H4 (cell line): ENCODE measurements at regions not wholly inside any gene's neighbourhood (a gene's known extent, or its start where the extent isn't known, plus 50 kb on each side); places are given as distances from the start of the nearest gene placed in this dataset.
"Not testable (repeated sequence)": the region's sequence is repeated elsewhere in the genome, so short reads cannot be mapped to it uniquely, and the experiment has no call there.

ENCODE experiments used
- DNase-seq: peaks from one replicate; pipeline ENCODE4 v3.0.0-alpha.2; 2015; ENCODE audit warnings: low spot score

DNA sequence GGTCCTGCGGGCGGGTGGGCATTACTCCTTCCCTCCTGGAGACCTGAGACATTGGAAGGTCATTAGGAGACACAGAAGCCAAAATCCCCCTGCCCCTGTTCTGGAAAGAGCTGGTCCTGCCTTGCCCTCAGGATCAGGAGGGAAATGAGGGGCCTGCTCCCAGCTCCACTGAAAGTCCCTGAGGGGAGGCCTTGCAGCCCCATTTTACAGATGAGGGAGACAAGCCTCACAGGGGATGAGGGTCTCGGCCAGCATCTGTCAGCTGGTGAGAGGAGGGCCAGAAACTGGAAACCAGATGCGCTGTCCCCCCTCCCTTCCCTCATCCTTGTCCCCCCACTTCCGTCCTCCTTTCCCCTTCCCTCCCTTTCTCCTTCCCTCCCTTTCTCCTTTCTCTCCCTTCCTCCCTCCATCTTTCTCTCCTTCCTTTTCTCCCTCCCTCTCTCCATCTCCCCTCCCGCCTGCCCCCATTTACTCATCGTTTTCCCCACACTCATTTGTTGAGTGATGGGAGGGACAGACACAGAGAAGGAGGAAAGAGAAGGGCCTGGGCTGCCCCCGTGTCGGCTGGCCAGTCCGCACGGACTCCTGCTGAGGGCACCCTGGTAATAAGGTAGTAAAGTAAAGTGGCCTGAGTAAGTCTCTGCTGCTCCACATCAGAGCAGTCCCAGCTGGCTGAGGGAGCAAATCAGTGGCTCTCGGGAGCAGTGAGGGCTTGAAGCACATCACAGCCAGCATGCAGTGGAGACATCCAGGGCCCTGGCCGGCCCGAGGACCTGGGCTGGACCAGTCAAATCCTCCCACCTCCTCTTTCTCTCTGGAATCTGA is 112.4 kb upstream of the ALDH1A3 start:
- DNase-seq = no peak

DNA sequence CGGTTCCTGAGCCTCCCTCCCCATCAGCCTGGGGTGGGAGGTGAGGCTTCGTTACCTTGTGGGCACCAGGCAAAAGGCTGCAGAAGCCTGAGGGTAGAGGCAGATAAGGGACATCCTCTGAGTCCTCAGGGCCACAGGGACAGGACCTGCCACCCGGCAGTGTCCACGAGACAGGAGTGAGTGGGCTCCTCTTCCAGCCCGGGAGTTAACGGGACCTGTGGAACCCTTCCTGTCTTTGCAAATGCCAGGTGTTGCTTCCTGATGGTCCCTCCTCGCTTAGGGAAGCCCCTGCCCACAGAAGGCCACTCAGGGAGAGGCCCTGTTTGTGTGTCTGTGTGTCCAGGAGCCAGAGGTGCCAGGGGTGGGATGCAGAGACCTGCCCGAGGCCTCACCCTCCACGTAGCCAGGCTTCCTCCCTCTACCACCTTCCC is 111.1 kb upstream of the ALDH1A3 start:
- no peak for DNase-seq

DNA sequence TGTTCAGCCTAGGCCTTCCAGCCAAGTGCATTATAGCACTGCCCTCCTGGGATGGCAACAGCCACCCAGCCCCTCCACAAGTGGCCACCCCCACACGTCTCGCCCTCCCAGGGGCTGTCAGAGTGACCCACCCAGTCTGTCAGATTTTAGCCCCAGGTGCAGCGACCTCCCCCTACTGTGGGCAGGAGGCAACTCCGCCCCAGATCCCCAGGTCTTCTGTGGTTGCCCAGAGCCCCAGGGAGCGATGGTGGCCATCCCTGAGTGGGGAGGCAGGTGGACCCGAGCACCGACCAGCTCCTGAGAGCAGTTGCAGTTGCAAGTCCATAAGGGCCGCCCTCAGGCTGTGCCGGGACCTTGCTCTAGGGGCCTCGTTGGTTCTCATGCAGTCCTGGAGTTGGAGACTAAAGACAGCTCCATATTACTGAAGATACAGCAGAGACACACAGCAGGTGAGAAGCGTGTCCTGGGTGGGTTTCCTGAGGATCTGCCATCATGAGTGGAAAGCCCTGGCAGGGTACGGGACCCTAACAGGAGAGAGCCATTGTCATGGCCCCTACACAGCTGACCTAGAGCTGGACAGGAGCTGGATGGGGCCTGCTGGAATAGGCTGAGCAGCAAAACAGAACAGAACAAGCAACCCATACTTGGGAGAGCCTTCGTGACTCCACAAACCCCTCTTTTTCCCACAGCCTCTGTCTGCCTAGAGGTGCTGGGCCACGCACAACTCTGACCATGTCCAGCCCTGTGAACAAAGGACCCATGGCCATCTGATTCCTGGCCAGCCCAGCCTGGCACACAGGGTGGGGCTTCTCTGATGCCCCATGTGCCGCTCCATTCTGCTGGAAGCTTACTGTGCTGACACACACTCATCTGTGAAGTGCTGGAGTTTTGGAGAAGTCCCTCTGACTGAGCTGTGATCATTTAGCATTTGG is 110.3 kb upstream of the ALDH1A3 start:
- no peak for DNase-seq

DNA sequence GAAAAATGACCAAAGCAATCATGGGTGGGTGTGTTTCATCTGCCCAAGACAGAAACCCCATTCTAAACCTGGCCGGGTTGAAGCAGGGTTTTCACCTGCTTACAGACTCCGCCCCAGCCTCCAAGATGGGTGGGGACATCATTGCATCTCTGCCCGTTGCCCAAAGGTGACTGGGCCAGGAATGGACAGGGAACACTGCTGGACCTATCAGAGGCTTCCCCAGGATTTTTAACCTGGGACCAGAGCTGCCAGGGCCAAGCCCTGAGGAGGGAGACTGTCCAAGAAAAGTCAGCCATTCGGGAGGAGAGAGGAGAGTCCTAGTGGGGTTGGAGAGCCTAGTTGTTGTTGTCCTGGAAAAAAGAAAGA is 109.7 kb upstream of the ALDH1A3 start:
- no peak for DNase-seq

DNA sequence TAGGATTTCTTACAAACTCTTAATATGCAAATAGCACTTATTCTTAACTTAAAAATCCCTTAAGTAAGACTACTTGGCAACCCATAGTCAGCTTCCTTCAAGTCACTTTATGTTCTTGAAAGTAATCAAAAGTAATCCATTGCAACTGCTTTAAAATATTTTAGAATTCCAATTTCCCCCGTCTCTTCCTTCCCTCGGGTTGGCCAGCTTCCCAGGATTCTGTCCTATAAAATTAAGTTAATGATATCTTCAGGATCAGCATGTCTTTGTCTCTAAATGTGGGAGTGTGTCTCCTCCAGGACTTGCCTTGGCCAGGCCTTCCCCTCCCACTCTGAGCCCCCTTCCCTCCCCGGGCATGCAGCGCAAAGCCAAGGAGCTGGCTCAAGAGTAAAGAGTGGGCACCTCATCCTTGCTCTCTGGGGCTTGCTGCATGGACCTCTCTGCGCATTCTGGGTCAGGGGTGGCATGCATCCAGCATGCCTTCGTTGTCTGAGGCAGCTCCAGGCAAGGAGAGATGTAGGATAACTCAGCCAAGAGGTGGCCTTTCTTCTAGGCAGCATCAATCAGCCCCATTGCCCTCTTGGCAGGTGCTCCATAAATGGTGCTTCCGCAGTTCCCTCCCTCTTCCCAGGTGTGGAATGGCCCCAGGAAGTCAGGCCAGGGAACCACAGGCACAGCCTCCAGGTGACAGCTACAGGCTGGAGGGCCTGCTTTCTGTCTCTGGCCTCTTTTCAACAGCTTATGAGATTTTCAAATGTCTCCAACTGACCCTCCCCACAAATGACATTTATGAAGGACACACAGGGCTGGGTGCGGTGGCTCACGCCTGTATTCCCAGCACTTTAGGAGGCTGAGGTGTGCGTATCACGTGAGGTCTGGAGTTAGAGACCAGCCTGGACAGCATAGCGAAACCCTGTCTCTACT is 108.7 kb upstream of the ALDH1A3 start:
- DNase-seq = no peak

DNA sequence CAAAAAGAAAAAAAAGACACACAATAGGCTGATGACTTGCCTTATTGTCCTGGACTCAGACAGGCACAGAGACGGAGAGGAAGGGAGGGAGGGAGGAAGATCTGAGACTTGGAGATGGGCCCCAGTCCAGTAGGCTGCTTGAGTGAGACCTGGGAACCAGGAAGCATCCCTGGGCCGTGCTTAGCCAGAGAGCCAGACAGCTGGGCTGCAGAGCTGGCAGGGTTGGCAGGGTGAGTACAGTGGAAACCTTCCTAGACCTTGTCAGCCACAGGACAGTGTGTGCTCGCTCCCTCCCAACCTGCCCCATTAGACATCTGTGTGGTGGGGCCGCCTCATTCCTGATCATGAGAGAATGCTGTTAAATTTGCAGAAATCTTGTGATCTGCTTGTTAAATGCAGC is 107.9 kb upstream of the ALDH1A3 start:
- peak; percentile 35 for DNase-seq

DNA sequence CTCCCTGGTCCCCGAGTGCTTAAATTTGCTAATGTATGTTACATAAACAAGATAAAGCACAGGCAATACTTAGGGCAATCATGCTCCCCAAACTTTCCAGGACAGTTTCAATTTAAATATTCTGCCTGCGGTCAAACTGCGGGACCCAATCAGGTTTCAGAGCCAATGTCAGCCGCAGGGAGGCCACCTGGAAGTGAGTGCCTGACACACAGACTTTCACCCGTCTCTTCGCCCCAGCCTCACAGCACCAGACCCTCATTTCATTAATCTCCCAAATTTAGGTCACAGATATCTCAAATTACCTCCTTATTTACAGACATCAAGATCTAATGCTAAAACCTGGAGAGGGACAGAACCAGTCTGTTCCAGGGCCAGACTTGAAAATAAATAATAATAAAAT is 107.2 kb upstream of the ALDH1A3 start:
- no peak for DNase-seq

DNA sequence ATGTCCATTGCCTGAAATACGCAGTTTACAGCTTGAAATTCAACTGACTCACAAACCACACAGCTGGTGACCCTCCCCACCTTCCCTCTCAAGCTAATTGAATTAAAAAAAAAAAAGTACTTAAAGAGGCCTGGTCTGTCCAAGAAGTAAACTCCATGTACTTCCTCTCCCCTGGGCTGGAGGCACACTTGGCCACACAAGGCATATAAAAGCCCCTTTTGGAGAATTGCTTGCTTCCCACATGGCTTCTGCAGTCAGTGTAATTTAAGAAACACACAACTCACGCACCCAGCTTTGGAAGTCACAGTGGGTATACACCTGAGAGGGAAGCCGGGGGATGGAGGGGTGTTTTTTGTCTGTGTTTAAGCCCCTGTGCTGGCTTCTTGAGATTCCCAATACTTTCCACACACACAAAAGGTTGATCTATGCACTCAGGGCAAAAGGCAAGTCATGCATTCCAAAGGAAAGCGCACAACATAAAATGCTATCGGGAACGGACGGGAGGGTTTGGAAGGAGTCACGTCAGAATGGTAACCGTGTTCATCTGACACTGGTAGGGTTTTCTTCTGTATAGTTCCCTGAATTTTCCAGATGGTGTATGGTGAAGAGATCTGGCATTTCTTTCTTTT is 106.6 kb upstream of the ALDH1A3 start:
- peak; percentile 38 for DNase-seq

DNA sequence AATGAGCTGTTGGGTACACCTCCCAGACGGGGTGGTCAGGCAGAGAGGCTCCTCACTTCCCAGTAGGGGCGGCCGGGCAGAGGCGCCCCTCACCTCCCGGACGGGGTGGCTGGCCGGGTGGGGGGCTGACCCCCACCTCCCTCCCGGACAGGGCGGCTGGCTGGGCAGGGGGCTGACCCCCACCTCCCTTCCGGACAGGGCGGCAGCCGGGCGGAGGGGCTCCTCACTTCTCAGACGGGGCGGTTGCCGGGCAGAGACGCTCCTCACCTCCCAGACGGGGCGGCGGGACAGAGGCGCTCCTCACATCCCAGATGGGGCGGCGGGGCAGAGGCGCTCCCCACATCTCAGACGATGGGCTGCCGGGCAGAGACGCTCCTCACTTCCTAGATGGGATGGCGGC is 105.6 kb upstream of the ALDH1A3 start:
- not testable (repeated sequence) for DNase-seq

DNA sequence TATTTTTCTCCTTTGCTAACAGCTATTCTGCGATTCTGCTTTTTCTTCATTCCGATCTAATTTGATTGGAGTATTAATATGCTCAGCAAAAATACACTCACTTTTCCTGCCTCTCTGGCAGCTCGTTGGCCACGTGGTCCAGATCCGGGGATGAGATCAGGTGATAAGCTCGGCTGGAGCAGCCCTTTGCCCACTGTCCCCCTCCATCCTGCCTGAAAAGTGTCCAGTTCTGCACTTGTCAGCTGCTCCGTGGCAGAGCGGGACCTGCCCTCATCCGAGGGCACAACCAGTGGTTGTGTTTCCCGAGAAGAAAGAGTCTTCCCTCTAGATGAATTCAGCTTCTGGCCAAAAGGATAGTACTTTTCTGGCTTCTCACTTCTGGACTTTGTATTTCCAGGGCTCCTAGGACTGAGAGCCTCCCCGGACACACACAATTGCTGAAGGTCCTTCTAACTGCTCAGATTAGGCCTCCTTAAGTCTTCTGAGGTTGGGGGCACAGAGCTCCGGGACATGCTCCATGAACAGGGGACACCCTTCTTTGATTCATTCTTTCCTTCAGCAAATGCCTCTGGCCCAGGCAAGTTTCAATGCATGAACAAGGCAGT is 103.9 kb upstream of the ALDH1A3 start:
- no peak for DNase-seq

DNA sequence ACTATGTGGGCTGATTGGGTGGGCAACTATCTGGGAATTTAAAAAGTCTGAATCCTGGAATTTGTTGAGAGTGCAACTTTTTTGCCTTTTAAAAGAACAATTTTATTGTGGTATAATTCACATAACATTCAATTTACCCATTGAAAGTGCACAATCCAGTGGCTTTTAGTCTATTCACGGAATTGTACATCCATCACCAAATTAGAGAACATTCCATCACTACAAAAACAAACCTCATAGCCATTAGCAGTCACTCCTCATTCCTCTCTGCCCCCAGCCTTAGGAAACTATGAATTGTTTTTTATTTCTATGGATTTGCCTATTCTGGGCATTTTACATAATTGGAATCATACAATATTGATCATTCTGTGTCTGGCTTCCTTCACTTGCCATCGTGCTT is 101.8 kb upstream of the ALDH1A3 start:
- DNase-seq = no peak

DNA sequence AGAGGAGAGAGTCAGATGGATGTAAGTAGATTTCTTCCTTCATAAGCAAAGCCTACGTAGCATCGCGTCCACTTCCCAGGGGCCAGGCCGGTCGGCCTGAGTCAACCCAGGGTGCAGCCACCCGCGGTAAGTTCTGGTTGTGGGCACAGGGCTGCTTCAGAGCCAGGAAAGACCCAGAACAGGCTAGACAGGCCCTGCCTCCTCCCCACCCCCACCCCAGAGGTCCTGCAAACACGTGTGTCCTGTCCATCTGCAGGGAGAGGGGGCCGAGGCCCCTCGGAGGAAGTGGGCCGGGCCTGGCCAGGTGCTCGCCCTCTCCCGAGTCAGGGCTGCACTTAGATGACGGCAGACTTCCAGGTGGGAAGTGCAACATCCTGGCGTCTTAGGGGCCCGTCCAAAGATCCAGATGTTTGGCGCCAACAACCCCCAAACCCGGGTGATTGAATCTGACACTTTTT is 100.8 kb upstream of the ALDH1A3 start:
- peak; percentile 1 for DNase-seq

DNA sequence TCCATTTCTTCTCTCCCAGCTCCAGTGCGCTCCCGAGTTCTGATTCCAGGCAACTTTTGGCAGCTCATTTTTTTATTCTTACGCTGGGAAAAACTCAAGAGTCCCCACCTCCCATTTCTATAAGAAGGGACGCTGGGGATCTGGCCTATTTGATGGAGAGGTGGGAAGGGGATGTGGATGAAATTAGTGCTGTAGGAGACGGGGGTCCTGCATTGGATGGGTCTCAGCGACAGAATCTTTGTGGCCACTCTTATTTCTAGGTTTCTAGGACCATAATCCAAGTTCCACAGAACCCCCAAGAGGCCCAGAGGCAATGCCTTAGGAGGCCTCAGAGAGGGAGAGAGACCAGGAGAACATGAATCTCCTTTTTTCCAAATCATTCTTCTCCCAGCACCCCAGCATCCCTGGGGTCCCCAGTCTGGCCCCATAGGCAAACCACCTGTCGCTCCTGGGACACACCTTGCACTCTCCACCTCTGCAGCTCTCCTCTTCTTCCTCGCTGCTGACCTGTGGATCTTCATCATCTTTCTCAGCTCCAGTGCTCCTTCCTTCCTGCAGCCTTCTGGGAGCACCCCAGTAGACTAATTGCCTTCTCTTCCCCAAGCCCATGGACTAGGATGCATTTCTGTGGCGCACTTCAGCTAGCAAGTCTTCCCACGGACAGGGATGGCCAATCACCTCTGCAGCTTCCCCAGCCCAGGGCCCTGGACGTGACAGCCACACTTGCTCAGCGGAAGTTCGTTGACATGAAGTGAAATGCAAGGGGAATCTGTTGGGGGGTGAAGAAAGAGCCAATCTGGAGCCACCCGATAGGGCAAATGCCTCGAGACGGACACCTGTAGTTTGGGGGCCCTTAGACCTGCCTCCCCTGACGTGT is 100.1 kb upstream of the ALDH1A3 start:
- no peak for DNase-seq

DNA sequence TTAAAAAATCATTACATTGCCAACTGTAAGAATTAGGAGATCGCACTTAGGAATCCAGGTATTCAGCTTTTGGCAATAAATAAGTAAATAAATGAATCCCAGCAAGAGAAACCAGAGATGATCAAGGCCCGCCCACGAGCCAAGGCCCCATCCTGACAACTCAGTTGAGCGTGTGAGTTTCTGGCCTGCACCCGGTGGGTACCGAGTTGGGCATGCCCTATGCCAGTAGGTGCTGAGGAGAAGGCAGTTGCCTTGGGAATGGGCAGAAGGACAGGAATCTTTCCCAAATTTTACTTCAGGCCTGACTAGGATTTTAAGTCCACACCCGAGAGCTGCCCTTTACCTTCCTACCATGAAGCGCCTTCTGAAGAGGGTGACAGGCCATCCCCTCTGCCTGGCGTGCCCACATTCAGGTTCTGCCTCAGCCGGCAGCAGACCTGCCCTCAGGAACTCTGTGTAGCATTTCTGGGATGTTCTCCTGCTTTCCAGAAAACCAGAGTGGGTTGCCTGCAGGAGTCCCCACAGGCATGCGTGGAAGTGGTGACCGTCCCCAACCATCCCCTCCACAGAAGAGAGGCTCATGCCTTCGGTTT is 99.3 kb upstream of the ALDH1A3 start:
- peak; percentile 1 for DNase-seq

DNA sequence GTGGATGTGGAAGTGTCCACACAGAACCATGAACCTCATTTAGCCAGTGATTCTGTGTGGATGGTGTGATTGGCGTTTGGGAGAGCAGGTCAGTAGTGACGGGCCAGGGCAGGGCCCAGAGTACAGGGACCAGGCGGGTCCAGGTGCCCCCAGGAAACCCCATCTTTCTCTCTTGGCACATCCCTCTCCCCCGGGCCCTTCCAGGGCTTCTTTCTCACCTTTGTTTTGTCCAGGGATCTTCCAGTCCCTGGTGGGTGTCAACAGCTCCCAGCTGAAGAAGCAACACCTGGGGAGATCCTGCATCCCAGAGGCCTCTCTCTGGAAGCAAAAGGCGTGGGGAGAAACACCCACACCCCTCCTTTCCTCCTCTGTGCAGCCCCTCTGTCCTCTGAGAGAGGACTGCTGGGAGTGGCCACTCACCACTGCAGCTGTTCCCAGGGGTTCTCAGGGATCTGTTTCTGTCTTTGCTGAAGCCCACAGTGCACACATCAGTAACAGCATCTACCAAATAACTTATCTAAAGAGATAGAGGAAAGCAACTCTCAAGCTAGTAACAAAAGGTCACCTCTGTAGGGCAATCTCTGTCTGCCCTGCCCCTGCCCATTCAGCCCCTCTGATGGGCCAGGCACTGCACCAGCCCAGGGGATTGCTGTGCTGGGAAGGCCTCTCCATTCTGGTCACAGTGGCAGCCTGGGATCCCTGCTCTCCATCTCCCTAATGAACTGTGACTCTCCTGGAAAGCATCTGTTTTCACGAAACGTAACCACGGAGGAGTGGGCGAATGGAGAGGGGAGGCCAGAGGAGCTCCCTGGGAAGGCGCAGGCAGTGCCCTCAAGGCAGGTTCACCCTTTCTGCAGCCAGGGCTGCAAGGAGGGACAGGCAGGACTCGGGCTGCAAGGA is 98.3 kb upstream of the ALDH1A3 start:
- DNase-seq = peak; percentile 1

DNA sequence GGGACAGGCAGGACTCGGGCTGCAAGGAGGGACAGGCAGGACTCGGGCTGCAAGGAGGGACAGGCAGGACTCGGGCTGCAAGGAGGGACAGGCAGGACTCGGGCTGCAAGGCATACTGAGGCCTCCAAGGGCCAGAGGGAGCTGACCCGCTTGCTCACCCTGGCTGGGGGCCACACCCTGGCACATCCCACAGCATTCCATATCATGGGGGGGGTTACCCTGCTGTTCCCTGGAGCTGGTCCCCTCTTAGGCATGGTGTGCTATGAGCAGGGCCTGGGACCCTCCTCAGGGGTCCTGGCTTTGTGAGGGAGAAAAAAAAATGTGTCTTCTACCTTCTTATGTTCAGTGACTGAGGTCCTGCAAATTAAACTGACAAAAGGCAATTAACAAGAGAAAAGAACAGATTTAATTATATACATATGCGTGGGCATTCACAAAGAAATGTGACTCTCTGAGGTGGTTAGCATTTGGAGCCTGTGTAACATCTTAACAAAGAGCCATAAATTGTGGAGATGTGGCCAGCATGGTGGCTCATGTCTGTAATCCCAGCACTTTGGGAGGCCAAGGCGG is 97.6 kb upstream of the ALDH1A3 start:
- no peak for DNase-seq

DNA sequence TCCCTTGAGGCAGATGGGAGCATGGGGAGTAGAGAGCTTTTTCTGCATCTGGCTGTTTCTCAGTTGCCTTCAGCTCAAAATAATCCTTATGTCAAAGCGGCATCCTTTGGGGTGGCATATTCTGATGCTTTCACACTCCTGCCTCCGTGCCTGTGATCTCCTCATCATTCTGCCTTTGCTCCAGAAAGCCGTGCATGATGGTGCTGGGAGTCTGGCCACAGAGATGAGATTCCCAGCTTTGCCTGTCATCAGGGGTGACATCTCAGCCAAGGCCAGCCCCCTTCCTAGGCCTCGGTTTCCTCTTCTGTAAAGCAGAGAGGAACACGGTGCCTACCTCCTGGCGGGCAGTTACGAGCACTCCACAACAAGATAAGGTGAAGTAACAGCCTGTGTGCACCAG is 96.3 kb upstream of the ALDH1A3 start:
- no peak for DNase-seq
